Brain microvascular endothelial cell (primary cell): ENCODE measurements at regions not wholly inside any gene's neighbourhood (a gene's known extent, or its start where the extent isn't known, plus 50 kb on each side); places are given as distances from the start of the nearest gene placed in this dataset.

ENCODE experiments used
- DNase-seq: peaks from one replicate; pipeline ENCODE4 v3.0.0-alpha.2; 2020
- H3K27ac ChIP-seq: fragments of 250-450 bp; sonication (Bioruptor Pico); 2 replicates; pipeline ENCODE4 v1.5.1; 2020; ENCODE audit warnings: mild to moderate bottlenecking, moderate library complexity
- H3K27me3 ChIP-seq: fragments of 250-450 bp; sonication (Bioruptor Pico); replicated peaks from 2 replicates; pipeline ENCODE4 v1.5.1; 2020; ENCODE audit warnings: mild to moderate bottlenecking
- H3K36me3 ChIP-seq: fragments of 250-450 bp; sonication (Bioruptor Pico); replicated peaks from 2 replicates; pipeline ENCODE4 v1.5.1; 2020; ENCODE audit warnings: mild to moderate bottlenecking
- H3K4me3 ChIP-seq: 2 replicates; pipeline ENCODE4 v1.5.1; 2011; ENCODE audit warnings: low read depth, mild to moderate bottlenecking, control low read depth, low read length, moderate library complexity
- in situ Hi-C: cut with HindIII; loops from 2 replicates; pipeline ENCODE4 v1.10.0; 2017; ENCODE audit warnings: low sequenced_read_pairs, low pct_ligation_motif_present
- TF ChIP-seq, protein P1 (sequence below): IDR thresholded peaks from 2 replicates; pipeline ENCODE4 v1.5.1; 2011; ENCODE audit warnings: low read depth, mild to moderate bottlenecking, moderate library complexity, low read length, control low read depth, inconsistent platforms; ENCODE audit errors: missing control alignments

DNA sequence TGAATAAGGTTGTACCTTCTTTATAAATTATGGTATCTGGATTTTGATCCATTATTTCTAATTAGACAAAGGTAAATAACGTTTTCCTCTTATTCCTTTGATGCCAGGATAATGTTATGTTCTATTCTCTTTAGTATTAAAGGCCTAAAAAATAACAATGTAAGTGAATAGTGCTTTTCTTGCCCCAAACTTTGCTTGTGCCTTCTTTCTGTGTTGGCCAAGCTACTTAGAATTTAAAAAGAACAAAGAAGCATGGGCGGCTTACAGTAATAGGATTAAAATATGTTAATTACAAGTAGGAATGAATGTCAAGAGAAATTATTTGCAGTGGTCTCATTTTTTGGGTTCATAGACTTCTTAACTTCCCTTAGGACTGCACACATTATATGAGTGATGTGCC is 105.0 kb upstream of the FSIP2 start:
- in situ Hi-C loops, result no loop called here
- DNase-seq, result no peak
- Histone ChIP-seq H3K36me3 (no peaks in the 10 kb centered on the region), H3K27me3 (no peaks in the 10 kb centered on the region), H3K4me3 (no peak overlapping the region), H3K27ac (no peak overlapping the region)
- TF ChIP-seq, protein P1, sequence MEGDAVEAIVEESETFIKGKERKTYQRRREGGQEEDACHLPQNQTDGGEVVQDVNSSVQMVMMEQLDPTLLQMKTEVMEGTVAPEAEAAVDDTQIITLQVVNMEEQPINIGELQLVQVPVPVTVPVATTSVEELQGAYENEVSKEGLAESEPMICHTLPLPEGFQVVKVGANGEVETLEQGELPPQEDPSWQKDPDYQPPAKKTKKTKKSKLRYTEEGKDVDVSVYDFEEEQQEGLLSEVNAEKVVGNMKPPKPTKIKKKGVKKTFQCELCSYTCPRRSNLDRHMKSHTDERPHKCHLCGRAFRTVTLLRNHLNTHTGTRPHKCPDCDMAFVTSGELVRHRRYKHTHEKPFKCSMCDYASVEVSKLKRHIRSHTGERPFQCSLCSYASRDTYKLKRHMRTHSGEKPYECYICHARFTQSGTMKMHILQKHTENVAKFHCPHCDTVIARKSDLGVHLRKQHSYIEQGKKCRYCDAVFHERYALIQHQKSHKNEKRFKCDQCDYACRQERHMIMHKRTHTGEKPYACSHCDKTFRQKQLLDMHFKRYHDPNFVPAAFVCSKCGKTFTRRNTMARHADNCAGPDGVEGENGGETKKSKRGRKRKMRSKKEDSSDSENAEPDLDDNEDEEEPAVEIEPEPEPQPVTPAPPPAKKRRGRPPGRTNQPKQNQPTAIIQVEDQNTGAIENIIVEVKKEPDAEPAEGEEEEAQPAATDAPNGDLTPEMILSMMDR, result no peak

GRCh38 chr2:185638771-185639170 is 99.8 kb upstream of the FSIP2 start:
- Histone ChIP-seq H3K36me3 (no peaks in the 10 kb centered on the region), H3K27ac (no peak overlapping the region), H3K4me3 (no peak overlapping the region), H3K27me3 (no peaks in the 10 kb centered on the region)
- in situ Hi-C loops, result no loop called here
- TF ChIP-seq, protein P1, result no peak
- DNase-seq, result no peak

DNA sequence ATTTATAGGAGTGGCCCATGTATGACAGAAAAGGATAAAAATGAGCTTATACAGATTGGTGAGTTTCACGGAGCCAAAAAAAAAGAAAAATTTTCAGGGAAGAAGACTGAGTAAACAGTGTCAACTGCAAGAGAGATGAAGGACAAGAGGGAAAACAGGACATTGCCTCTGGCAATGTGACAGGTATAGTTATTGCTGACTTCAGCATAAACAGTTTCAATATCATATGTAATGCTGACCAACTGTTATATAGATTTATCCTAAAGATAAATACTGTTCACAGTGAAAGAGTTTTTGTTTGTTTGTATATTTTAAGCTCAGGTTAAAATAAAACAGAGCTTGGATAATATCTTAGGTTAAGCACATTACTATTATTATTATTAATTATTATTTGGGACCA is 98.0 kb upstream of the FSIP2 start:
- TF ChIP-seq, protein P1, result no peak
- Histone ChIP-seq H3K4me3 (no peak overlapping the region), H3K27ac (no peak overlapping the region), H3K36me3 (no peaks in the 10 kb centered on the region), H3K27me3 (no peaks in the 10 kb centered on the region)
- in situ Hi-C loops, result no loop called here
- DNase-seq, result no peak

GRCh38 chr2:185643434-185643833 is 95.2 kb upstream of the FSIP2 start:
- in situ Hi-C loops, result no loop called here

DNA sequence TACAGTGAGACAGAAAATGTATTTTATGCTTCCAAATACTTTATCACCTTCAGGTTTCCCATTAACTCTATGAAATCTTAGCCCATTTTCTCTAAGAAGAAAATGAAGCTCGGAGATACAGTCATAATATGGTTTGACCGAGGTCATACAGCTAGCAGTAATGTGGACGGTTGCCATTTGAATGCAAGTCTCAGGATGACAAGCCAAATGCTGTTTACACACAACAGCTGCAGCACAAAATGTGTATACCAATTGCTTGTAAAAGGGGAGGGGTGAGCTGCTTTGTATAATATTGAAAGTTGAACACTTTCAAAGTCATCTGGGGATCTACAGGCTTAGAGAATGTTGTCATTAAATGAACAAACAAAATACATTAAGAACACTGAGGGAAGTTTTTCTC is 93.8 kb upstream of the FSIP2 start:
- Histone ChIP-seq H3K27ac (no peak overlapping the region), H3K4me3 (no peak overlapping the region), H3K36me3 (no peaks in the 10 kb centered on the region), H3K27me3 (no peaks in the 10 kb centered on the region)
- DNase-seq, result no peak
- TF ChIP-seq, protein P1, result no peak
- in situ Hi-C loops, result no loop called here

More at GRCh38 chr2:185643434-185643833, 95.2 kb upstream of the FSIP2 start:
- TF ChIP-seq, protein P1, result no peak
- H3K4me3 ChIP-seq, result no peak overlapping the region
- no peak for DNase-seq
- H3K36me3 ChIP-seq, result no peaks in the 10 kb centered on the region
- no peak overlapping the region for H3K27ac ChIP-seq
- H3K27me3 ChIP-seq, result no peaks in the 10 kb centered on the region

DNA sequence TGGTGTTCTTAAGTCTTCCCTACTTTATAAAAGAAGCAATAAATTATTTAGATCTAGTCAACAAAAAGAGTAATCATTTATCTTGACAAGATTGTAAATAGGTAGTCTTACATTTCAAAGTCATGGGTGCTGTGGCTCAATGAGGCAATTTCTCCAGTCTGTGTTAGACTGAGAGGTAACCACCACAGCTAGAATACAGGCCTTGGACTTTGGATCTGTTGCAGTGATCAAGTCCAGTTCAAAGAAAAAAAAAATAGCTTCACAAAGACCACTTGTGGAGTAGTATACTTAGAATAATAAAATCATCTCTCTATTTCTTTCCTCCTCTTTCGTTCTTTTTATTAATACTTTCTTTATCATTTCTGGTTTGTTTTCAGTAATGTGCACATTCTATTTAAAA is 93.1 kb upstream of the FSIP2 start:
- in situ Hi-C loops, result no loop called here
- TF ChIP-seq, protein P1, result no peak
- DNase-seq, result no peak

More for the DNA sequence above, 93.1 kb upstream of the FSIP2 start:
- no peak overlapping the region for H3K27ac ChIP-seq
- no peaks in the 10 kb centered on the region for H3K27me3 ChIP-seq
- H3K4me3 ChIP-seq, result no peak overlapping the region
- no peaks in the 10 kb centered on the region for H3K36me3 ChIP-seq
